Fibroblast of skin of right biceps (primary cell): ENCODE measurements at regions not wholly inside any gene's neighbourhood (a gene's known extent, or its start where the extent isn't known, plus 50 kb on each side); places are given as distances from the start of the nearest gene placed in this dataset.

Experiments
- DNase-seq: peaks from one replicate; pipeline ENCODE4 v3.0.0-alpha.2; 2013

GRCh38 chr1:87568005-87568404, 239.3 kb downstream of the LMO4 start:
- DNase-seq = no peak

DNA sequence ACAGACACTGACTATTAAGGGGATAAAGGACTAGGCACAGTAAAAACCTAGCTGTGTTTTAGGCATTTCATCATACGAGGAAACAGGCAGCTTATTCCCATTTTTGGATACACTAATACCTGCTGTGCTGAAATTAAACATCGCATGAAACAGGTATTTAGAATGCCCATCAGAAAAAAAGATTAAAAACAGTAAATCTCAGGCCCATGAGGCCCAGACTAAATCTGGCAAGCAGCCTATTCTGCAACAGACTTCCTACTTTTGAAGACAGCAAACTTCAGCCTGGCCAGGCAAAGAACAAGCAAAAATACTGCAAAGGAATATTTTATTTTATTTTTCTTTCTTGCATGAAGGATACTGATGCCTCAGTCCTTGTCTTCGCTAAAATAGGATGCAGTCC, 240.2 kb downstream of the LMO4 start:
- DNase-seq = no peak

GRCh38 chr1:87572008-87572407, 243.3 kb downstream of the LMO4 start:
- no peak for DNase-seq

GRCh38 chr1:87572891-87573290, 244.2 kb downstream of the LMO4 start:
- DNase-seq = no peak

- DNase-seq = peak; percentile 33
Measured at GRCh38 chr1:87575528-87575927, 246.8 kb downstream of the LMO4 start.

- no peak for DNase-seq
Measured at GRCh38 chr1:87578464-87578863, 249.8 kb downstream of the LMO4 start.

- no peak for DNase-seq
Measured at GRCh38 chr1:87583459-87583858, 254.8 kb downstream of the LMO4 start.

GRCh38 chr1:87584586-87584985, 255.9 kb downstream of the LMO4 start:
- DNase-seq = no peak

GRCh38 chr1:87586501-87586900, 257.8 kb downstream of the LMO4 start:
- DNase-seq = no peak

- no peak for DNase-seq
Measured at GRCh38 chr1:87588495-87588894, 259.8 kb downstream of the LMO4 start.

DNA sequence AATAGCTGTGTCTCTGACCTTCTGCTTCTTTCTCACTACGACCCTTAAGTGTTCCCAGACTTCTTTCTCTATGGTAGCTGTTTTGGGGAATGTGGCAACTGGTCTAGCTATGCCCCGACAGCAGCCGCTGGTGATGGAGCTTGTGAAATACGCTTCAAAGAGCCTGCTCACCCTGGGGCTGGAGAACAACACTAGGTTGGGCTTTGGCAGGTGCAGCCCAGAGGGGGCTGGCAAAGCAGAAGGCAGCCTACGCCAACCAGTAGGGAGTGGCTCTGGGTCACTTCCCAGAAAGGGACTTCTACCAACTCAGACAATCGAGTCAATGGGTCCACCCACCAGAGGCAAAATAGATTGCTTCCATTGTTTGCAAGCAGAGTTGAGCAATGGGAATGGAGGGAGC, 262.8 kb downstream of the LMO4 start:
- no peak for DNase-seq

- DNase-seq = no peak
Measured at GRCh38 chr1:87592156-87592555, 263.5 kb downstream of the LMO4 start.

- DNase-seq = no peak
Measured at GRCh38 chr1:87594736-87595383, 266.2 kb downstream of the LMO4 start.

DNA sequence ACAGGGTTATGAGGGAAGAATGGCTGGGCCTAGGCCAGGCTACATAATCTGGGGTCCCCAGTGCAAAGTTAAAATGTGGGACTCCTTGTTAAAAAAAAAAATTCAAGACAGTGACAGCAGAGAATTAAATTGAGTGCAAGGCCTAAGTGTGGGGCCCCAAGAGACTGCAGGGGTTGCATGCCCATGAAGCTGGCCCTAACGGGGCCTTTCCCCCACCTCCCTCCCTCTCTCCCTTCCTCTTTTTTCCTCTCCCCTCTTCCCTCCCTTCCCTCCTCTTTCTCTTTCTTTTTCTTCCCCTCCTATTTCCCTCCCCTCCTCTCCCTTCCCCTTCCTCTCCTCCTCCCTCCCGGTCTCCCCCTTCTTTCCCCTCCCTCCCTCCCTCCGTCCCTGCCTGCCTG, 266.7 kb downstream of the LMO4 start:
- no peak for DNase-seq

GRCh38 chr1:87598429-87598828, 269.7 kb downstream of the LMO4 start:
- DNase-seq = no peak

DNA sequence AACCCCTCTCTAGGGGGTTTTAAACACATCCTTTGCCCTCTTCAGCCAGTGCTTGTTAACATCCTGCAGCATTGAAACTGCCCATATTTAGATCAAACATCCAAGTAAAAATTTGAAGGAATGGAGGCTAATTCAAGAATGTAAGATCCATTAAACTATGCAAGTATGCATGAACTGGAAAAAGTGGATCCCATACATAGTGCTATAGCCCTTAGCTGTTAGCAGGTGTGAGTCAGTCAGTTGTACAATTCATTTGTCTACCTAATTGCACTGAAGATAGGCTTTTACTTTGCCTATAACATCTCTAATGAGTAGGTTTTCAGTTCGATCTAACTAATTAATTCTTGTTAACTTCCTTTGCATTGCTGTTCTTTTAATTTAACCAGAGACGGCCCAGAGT, 270.9 kb downstream of the LMO4 start:
- DNase-seq = no peak

DNA sequence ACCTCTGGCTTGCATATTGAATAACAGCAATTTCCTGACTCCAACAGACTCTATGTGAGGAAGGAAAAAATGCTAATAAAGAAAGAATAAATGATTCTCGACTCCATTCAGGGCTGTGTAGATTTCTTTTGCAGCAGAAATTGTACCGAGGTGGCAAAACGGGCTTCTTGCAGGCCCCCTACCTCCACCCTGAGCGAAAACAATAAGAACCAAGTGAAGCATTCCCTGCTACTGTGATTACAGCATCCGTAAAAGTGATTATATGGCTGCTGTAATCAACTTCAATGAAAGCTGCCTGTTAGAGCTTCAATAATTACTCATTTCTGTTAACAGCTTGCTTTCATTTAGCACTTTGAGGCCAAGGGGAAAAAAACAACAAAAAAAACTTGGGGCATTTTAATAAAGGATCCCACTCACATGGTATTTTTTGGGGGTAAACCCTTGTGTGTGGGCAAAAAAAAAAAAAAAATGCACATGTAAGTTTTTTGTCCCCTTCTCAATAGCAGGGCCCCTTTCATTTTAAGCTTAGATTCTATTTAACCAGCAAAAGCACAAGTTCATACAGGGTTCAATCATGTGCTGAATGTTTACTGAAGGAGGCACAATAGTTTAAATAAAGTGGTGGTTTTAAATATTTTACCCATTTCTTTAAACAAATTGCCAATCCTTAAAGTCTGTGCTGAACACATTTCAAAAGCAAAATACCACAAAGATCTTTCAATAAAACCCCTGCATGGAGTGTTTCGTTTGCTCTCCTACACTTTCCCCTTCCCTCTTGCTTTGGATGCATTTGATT, 271.6 kb downstream of the LMO4 start:
- no peak for DNase-seq

- no peak for DNase-seq
Measured at GRCh38 chr1:87600854-87601253, 272.2 kb downstream of the LMO4 start.

DNA sequence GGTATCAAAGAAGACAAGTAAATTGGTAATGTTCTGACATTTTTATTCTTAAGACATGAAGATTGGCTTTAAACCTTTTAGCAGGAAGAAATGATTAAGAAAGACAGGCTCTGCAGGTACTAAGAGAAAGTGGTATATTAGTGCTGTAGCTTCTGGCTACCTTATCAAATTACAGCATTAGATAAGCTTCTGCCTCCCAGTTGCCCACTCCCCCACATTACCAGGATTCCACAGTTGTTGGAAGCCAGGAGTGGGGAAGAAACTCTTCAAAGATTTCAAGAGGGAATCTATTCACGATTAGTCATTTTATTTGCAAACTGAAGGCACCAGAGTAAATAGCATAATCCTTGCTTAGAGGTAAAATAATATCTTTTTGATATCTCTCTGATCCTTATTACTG, 274.9 kb downstream of the LMO4 start:
- DNase-seq = no peak

- no peak for DNase-seq
Measured at GRCh38 chr1:87612956-87613355, 284.3 kb downstream of the LMO4 start.

DNA sequence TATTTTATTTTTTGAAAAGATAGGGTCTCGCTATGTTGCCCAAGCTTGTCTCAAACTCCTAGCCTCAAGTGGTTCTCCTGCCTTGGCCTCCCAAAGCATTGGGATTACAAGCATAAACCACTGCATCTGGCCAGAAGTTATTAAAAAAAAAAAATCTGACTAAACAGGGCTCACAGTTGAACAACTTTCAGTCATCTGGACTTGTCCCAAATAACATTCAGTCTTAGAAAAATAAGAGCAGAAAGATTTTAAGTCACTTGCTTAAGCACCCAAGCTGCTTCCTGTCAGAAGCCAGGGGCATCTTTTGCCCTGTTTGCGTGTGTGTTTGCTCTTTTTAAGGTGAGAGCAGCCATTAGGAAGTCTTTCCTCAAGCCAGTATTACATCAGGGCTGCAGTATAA, 286.8 kb downstream of the LMO4 start:
- peak; percentile 5 for DNase-seq

DNA sequence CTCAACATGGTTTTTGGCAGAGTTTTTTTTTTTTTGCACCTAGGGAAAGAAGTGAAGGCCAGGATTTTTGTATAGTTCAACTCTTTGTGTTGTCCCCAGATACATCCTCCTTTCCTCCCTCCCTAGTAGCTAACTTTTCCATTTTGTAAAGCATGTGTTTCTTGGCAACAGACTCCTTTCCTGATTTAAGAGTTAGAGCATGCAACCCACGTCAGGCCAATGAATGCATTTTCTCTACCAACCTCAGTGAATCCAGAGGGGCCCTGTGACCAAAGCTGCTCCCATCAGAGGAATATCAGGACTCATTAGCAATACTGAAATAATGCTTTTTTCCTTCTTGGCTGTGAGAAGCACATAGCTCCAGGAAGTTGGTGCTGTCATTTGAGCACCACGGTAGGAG, 287.2 kb downstream of the LMO4 start:
- peak; percentile 9 for DNase-seq

DNA sequence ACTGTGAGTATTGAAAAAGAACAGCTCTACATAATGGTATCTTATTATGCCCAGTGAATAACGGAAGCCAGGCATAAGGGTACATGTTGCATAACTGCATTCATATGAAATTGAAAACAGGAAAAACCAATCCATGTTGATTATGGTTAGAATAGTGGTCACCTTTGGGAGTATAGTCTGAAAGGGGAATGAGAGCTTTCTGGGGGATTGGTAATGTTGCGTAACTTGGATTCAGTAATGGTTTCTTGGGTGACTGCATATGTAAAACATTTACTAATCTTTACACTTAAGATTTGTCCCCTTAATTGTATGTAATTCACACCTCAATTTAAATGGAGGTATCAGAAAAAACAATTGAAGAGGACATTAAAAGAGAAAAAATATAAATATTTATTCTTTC, 292.1 kb downstream of the LMO4 start:
- no peak for DNase-seq

DNA sequence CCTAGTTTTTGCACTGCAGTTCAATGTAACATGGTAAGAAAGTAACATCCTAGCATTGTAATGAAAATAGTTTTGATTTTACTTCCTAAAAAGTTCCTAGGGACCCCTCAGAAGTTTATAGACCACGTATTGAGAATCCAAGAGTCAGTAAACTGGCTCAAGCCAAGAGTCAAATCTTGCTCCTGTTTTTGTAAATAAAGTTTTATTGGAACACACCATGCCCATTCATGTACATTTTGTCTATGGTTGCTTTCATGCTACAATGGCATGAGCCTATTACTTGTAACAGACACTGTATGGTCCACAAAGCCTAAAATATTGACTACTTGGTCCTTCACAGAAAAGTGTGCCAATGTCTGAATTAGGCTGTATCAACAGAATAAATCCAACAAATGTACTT, 301.0 kb downstream of the LMO4 start:
- no peak for DNase-seq

- no peak for DNase-seq
Measured at GRCh38 chr1:87632232-87632631, 303.6 kb downstream of the LMO4 start.
